ENCODE measurements at regions not wholly inside any gene's neighbourhood (a gene's known extent, or its start where the extent isn't known, plus 50 kb on each side); places are given as distances from the start of the nearest gene placed in this dataset.

DNA sequence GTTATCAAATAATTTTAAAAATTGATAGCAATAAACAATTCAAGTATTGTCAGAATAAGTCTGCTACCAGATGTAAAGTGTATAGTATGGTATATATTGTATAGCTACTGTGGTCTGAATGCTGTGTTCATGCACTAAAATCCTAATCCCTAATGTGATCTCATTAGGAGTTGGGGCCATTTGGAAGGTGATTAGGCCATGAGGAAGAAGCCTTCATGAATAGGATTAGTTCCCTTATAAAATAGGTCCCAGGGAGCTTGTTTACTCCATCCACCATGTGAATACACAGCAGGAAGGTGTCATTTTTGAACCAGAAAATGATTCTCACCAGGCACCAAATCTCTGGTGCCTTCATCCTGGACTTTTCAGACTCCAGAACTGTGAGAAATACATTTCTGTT, 363.0 kb upstream of the CNTN5 start:
- FAIRE-seq: no peak
- TF ChIP-seq POLR2A (IDR thresholded peaks at IDR 0.05; ENCODE audit: low read depth, low read length) (no peak), SPI1 (IDR thresholded peaks at IDR 0.05; ENCODE audit: low read depth, low read length) (no peak), POLR2AphosphoS5 (IDR thresholded peaks at IDR 0.05; ENCODE audit: low read depth, low read length) (no peak), TAF1 (IDR thresholded peaks at IDR 0.05; ENCODE audit: low read depth, low read length) (no peak), PAX5 (IDR thresholded peaks at IDR 0.05; ENCODE audit: insufficient read depth, low read length, severe bottlenecking) (no peak), POU2F2 (IDR thresholded peaks at IDR 0.05; ENCODE audit: low read depth, low read length) (no peak)
- DNase-seq (ENCODE audit: insufficient read length, low spot score): no peak

DNA sequence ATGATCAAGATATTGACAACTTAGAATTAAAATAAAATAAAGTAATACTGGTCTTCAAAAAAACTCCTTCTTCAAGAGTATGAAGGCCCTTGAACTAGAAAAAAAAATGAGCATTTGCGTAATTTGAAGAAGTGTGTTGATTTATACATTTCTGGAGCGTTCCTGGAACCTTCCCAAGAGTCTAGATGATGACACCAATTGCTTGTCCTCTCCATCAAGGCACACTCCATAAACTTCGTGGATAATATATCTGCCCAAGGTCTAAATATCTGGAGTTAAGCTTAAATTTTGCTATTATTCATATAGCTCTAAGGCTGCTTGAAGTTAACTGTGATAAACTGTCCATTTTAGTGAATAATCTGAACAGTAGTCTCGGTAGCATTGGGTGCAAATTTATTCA, 361.3 kb upstream of the CNTN5 start:
- TF ChIP-seq POLR2AphosphoS5 (IDR thresholded peaks at IDR 0.05; ENCODE audit: low read depth, low read length): no peak
- no peak for TF ChIP-seq POU2F2 (IDR thresholded peaks at IDR 0.05; ENCODE audit: low read depth, low read length)
- no peak for TF ChIP-seq SPI1 (IDR thresholded peaks at IDR 0.05; ENCODE audit: low read depth, low read length)
- no peak for TF ChIP-seq POLR2A (IDR thresholded peaks at IDR 0.05; ENCODE audit: low read depth, low read length)
- TF ChIP-seq PAX5 (IDR thresholded peaks at IDR 0.05; ENCODE audit: insufficient read depth, low read length, severe bottlenecking): no peak
- TF ChIP-seq TAF1 (IDR thresholded peaks at IDR 0.05; ENCODE audit: low read depth, low read length): no peak
- no peak for FAIRE-seq
- DNase-seq (ENCODE audit: insufficient read length, low spot score): no peak

DNA sequence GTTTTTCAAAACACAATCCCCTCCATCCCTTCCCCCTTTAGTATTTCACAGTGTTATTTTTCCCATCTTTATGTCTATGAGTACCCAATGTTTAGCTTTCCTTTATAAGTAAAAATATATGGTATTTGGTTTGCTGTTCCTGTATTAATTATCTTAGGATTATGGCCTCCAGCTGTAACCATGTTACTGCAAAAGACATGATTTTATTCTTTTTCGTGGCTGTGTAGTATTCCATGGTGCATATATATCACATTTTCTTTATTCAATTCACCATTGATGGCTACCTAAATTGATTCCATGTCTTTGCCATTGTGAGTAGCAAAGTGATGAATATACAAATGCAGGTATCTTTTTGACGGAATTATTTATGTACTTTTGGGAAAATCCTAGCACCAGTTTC, 346.4 kb upstream of the CNTN5 start:
- DNase-seq (ENCODE audit: insufficient read length, low spot score) (no peak), FAIRE-seq (no peak)
- TF ChIP-seq SPI1 (IDR thresholded peaks at IDR 0.05; ENCODE audit: low read depth, low read length) (no peak), POU2F2 (IDR thresholded peaks at IDR 0.05; ENCODE audit: low read depth, low read length) (no peak), POLR2AphosphoS5 (IDR thresholded peaks at IDR 0.05; ENCODE audit: low read depth, low read length) (no peak), POLR2A (IDR thresholded peaks at IDR 0.05; ENCODE audit: low read depth, low read length) (no peak), PAX5 (IDR thresholded peaks at IDR 0.05; ENCODE audit: insufficient read depth, low read length, severe bottlenecking) (no peak), TAF1 (IDR thresholded peaks at IDR 0.05; ENCODE audit: low read depth, low read length) (no peak)

DNA sequence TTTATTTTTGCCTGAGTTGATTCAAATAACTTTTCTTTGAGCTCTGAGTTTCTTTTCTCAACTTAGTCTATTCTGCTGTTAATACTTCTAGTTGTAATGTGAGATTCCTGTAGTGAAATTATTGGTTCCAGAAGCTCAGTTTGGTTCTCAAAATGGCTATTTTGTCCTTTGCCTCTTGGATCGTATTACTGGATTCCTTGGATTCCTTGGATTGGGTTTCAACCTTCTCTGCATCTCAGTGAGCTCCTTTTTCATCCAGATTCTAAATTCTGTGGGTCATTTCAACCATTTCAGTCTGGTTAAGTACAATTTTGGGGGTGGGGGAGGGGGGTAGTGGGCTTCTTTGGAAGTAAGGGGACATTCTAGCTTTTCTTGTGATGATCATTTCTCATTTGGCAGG, 341.1 kb upstream of the CNTN5 start:
- no peak for DNase-seq (ENCODE audit: insufficient read length, low spot score)
- TF ChIP-seq SPI1 (IDR thresholded peaks at IDR 0.05; ENCODE audit: low read depth, low read length) (no peak), POLR2AphosphoS5 (IDR thresholded peaks at IDR 0.05; ENCODE audit: low read depth, low read length) (no peak), TAF1 (IDR thresholded peaks at IDR 0.05; ENCODE audit: low read depth, low read length) (no peak), PAX5 (IDR thresholded peaks at IDR 0.05; ENCODE audit: insufficient read depth, low read length, severe bottlenecking) (no peak), POU2F2 (IDR thresholded peaks at IDR 0.05; ENCODE audit: low read depth, low read length) (no peak), POLR2A (IDR thresholded peaks at IDR 0.05; ENCODE audit: low read depth, low read length) (no peak)
- FAIRE-seq: no peak

DNA sequence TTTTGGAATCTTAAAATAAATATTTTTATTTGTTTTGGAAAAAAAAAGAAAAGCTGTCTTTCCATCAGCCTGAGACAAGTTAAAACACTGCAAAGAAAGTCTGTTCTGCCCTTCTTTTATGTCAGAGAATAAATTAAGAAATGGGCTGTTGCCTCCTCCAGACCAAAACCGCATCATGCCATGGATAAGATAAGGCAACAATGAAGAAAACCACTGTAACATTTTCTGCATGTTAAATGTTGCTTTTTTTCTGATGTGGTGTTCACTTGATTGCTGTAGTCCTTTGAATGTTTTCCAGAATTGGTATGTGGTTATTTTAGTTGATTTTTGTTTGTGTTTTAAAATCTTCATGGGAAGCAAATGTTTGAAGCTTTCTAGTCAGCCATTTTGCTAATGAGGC, 319.2 kb upstream of the CNTN5 start:
- no peak for FAIRE-seq
- DNase-seq (ENCODE audit: insufficient read length, low spot score): no peak
- TF ChIP-seq POLR2AphosphoS5 (IDR thresholded peaks at IDR 0.05; ENCODE audit: low read depth, low read length): no peak
- no peak for TF ChIP-seq POLR2A (IDR thresholded peaks at IDR 0.05; ENCODE audit: low read depth, low read length)
- no peak for TF ChIP-seq SPI1 (IDR thresholded peaks at IDR 0.05; ENCODE audit: low read depth, low read length)
- no peak for TF ChIP-seq PAX5 (IDR thresholded peaks at IDR 0.05; ENCODE audit: insufficient read depth, low read length, severe bottlenecking)

DNA sequence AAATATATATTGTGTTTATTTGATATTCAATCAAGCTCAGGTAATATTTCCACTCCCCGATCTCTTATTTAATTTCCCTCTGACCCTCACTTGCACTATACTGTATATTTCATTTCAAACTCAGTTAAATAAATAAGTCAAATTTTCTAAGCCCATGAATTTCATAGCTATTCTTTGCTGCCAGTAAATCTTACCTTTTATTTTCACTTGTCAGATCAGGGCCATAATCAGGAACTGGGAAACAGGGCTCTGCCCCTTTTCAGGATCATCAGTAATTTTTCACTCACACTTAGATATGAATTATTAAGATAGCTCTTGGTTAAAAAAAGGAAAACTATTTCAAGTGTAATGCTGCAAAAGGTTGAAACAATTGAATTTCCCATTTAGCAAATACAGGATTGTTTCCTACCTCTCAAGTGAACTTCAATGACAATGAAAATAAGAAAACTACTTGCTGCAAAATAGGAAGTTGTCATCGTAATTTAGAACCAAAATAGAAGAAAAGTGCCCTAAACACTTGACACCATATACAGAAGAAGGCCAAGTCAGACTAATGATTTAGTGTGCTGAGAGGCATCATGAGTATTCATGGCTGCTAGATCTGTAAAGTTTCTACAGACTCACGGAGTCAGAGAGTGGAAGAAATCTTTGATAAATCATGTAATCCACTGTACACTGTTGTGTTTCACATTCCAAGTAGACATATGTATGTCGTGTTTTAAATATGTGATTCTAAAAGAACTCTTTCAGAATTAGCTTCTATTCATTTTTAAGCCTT, 316.8 kb upstream of the CNTN5 start:
- FAIRE-seq (no peak), DNase-seq (ENCODE audit: insufficient read length, low spot score) (no peak)
- TF ChIP-seq PAX5 (IDR thresholded peaks at IDR 0.05; ENCODE audit: insufficient read depth, low read length, severe bottlenecking) (no peak), TAF1 (IDR thresholded peaks at IDR 0.05; ENCODE audit: low read depth, low read length) (no peak), POLR2A (IDR thresholded peaks at IDR 0.05; ENCODE audit: low read depth, low read length) (no peak), SPI1 (IDR thresholded peaks at IDR 0.05; ENCODE audit: low read depth, low read length) (no peak), POLR2AphosphoS5 (IDR thresholded peaks at IDR 0.05; ENCODE audit: low read depth, low read length) (no peak), POU2F2 (IDR thresholded peaks at IDR 0.05; ENCODE audit: low read depth, low read length) (no peak)

DNA sequence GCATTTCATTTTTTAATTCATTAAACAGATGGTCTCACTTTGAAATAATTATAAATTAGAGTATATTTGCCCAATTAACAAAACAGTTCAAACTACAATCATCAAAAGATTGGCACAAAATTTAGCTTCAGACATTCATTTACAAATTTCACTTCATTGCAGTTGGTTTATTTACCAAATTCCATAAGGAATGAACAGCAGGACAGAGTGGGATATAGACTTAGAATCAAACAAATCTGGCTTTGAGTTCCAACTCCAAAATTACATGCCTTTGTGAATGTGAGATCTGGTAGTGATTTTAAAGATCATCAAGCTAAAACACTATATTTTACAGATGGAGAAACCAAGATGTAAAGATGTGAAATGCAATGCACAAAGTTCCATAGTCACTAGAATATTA, 310.7 kb upstream of the CNTN5 start:
- TF ChIP-seq PAX5 (IDR thresholded peaks at IDR 0.05; ENCODE audit: insufficient read depth, low read length, severe bottlenecking) (no peak), TAF1 (IDR thresholded peaks at IDR 0.05; ENCODE audit: low read depth, low read length) (no peak), POU2F2 (IDR thresholded peaks at IDR 0.05; ENCODE audit: low read depth, low read length) (no peak), POLR2A (IDR thresholded peaks at IDR 0.05; ENCODE audit: low read depth, low read length) (no peak), SPI1 (IDR thresholded peaks at IDR 0.05; ENCODE audit: low read depth, low read length) (no peak), POLR2AphosphoS5 (IDR thresholded peaks at IDR 0.05; ENCODE audit: low read depth, low read length) (no peak)
- FAIRE-seq: no peak
- DNase-seq (ENCODE audit: insufficient read length, low spot score): no peak

DNA sequence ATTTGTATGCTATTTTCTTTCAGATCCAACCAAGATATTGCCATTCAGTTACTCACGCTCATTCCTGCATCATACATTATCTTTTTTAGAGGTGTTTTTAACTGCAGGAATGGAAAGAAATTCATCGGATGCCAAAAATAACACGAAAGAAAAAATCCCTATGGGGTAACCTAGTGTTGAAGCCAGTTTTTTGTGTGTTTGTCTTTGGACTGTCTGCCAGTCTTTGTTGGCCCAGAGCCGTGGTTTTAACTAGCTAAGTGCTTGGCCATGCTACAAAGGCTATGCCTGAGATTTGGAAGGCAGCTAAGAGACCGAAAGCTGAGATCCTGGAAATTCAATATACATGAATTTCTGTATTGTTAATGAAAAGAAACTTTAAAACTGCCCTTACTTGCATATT, 309.8 kb upstream of the CNTN5 start:
- no peak for DNase-seq (ENCODE audit: insufficient read length, low spot score)
- FAIRE-seq: no peak
- TF ChIP-seq POU2F2 (IDR thresholded peaks at IDR 0.05; ENCODE audit: low read depth, low read length): no peak
- TF ChIP-seq TAF1 (IDR thresholded peaks at IDR 0.05; ENCODE audit: low read depth, low read length): no peak
- no peak for TF ChIP-seq PAX5 (IDR thresholded peaks at IDR 0.05; ENCODE audit: insufficient read depth, low read length, severe bottlenecking)
- no peak for TF ChIP-seq SPI1 (IDR thresholded peaks at IDR 0.05; ENCODE audit: low read depth, low read length)
- TF ChIP-seq POLR2A (IDR thresholded peaks at IDR 0.05; ENCODE audit: low read depth, low read length): no peak
- no peak for TF ChIP-seq POLR2AphosphoS5 (IDR thresholded peaks at IDR 0.05; ENCODE audit: low read depth, low read length)

DNA sequence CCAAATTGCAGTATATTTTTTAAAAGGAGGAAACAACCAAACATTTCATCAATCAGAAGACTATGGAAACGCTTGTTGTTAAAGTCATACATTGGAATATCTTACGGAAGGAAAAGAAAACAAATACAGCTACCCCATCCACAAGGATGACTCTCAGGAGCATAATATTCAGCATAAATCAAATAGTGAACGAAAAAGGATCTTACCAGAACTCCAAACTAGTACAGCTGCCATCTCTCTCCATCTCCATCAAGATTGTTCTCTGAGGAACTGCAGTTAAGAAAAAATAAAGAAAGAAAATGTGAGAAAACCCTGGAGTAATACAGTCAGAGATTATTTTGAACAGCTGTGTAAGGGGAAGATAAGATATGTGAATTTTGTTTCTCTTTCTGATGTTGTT, 299.8 kb upstream of the CNTN5 start:
- FAIRE-seq (no peak), DNase-seq (ENCODE audit: insufficient read length, low spot score) (no peak)
- TF ChIP-seq PAX5 (IDR thresholded peaks at IDR 0.05; ENCODE audit: insufficient read depth, low read length, severe bottlenecking) (no peak), POU2F2 (IDR thresholded peaks at IDR 0.05; ENCODE audit: low read depth, low read length) (no peak)

DNA sequence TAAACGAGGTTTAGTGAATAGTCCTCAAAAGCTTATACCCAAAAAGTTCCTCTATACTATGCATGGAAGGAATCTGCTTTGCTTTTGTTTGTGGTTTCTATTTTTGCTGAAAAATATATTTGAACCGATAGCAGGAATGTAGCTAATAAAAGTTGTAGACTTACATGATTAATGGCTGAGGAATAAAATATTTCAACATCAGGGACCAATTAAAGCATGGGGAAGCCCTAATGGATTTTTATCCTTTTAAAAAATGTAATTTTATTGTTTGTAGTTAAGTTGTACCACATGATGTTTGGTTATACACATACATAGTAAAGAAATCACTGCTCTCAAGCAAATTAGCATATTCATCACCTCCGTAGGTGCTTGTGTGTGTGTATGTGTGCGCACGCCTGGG, 295.3 kb upstream of the CNTN5 start:
- FAIRE-seq: no peak
- TF ChIP-seq POLR2AphosphoS5 (IDR thresholded peaks at IDR 0.05; ENCODE audit: low read depth, low read length) (no peak), SPI1 (IDR thresholded peaks at IDR 0.05; ENCODE audit: low read depth, low read length) (no peak), PAX5 (IDR thresholded peaks at IDR 0.05; ENCODE audit: insufficient read depth, low read length, severe bottlenecking) (no peak), POU2F2 (IDR thresholded peaks at IDR 0.05; ENCODE audit: low read depth, low read length) (no peak), POLR2A (IDR thresholded peaks at IDR 0.05; ENCODE audit: low read depth, low read length) (no peak), TAF1 (IDR thresholded peaks at IDR 0.05; ENCODE audit: low read depth, low read length) (no peak)
- DNase-seq (ENCODE audit: insufficient read length, low spot score): no peak

Measured in GM12891 (cell line).